Peyer's patch (tissue), 4 donors: ENCODE measurements at regions not wholly inside any gene's neighbourhood (a gene's known extent, or its start where the extent isn't known, plus 50 kb on each side); places are given as distances from the start of the nearest gene placed in this dataset.

ENCODE experiments used
- DNase-seq, 3 donors: peaks; one replicate each; pipeline ENCODE4 v3.0.0-alpha.2; 2017 to 2019
- H3K27ac ChIP-seq, 4 donors: fragments of 200-600 bp; sonication (generic); one replicate each; pipeline ENCODE4 v1.5.1; 2016 to 2019
- H3K27me3 ChIP-seq, 2 donors: fragments of 200-600 bp; sonication (generic); one replicate each; pipeline ENCODE4 v1.5.1; 2019
- H3K36me3 ChIP-seq, 3 donors: fragments of 200-600 bp; sonication (generic); one replicate each; pipeline ENCODE4 v1.5.1; 2016 to 2019
- H3K4me1 ChIP-seq, 4 donors: fragments of 200-600 bp; sonication (generic); one replicate each; pipeline ENCODE4 v1.5.1; 2016 to 2019
- H3K4me3 ChIP-seq, 4 donors: fragments of 200-600 bp; sonication (generic); 1 replicate in 3 of 4; 2 replicates in 1 of 4; pipeline ENCODE4 v1.5.1; 2016 to 2019; ENCODE audit warnings: mild to moderate bottlenecking in 1 of 4
- H3K9me3 ChIP-seq, 4 donors: fragments of 200-600 bp; sonication (generic); one replicate each; pipeline ENCODE4 v1.5.1; 2016 to 2019; ENCODE audit warnings: mild to moderate bottlenecking in 1 of 4
- POLR2A ChIP-seq, 2 donors: fragments of 450-650 bp; IDR thresholded peaks; one replicate each; pipeline ENCODE4 v1.5.1; 2017; ENCODE audit warnings: antibody characterized with exemption in 2 of 2, mild to moderate bottlenecking in 2 of 2, moderate library complexity in 2 of 2
- TF ChIP-seq, protein P1 (sequence below), 6 experiments: fragments of 450-650 bp in 4 of 6; fragments of 200-600 bp in 2 of 6; sonication (generic) in 1 of 6; IDR thresholded peaks; one replicate each; pipeline ENCODE4 v1.5.1; 2017 to 2019; ENCODE audit warnings: antibody characterized with exemption in 6 of 6, mild to moderate bottlenecking in 3 of 6, moderate library complexity in 1 of 6

GRCh38 chr19:30314056-30314804, 58.0 kb upstream of the ZNF536 start:
- Histone ChIP-seq H3K36me3 (no peaks in the 10 kb centered on the region), H3K27ac (no peak overlapping the region), H3K4me3 (no peak overlapping the region), H3K9me3 (no peaks in the 10 kb centered on the region), H3K27me3 (no peaks in the 10 kb centered on the region), H3K4me1 (no peaks in the 10 kb centered on the region)
- peak in 1 of 3 donors; percentile 42 for DNase-seq
- TF ChIP-seq, protein P1, sequence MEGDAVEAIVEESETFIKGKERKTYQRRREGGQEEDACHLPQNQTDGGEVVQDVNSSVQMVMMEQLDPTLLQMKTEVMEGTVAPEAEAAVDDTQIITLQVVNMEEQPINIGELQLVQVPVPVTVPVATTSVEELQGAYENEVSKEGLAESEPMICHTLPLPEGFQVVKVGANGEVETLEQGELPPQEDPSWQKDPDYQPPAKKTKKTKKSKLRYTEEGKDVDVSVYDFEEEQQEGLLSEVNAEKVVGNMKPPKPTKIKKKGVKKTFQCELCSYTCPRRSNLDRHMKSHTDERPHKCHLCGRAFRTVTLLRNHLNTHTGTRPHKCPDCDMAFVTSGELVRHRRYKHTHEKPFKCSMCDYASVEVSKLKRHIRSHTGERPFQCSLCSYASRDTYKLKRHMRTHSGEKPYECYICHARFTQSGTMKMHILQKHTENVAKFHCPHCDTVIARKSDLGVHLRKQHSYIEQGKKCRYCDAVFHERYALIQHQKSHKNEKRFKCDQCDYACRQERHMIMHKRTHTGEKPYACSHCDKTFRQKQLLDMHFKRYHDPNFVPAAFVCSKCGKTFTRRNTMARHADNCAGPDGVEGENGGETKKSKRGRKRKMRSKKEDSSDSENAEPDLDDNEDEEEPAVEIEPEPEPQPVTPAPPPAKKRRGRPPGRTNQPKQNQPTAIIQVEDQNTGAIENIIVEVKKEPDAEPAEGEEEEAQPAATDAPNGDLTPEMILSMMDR (IDR thresholded peaks at IDR 0.05) = no peak
- TF ChIP-seq POLR2A (IDR thresholded peaks at IDR 0.05) = no peak

DNA sequence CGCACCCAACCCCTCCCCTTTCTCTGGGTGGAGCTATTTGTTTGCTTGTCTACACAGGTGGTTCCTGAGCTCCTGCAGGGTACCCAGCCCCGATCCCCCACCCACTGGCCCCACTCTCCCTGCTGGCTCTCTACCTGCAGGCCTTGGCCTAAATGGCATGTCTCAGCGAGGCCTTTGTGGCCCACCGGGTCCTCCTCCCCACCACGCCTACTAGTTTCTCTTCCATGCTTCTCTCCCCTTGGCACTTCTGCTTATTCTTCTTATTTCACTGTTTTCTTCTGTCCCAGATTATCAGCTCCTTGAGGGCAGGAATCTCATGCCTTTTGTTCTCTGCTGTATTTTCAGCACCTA, 57.4 kb upstream of the ZNF536 start:
- TF ChIP-seq, protein P1 (IDR thresholded peaks at IDR 0.05) = no peak
- TF ChIP-seq POLR2A (IDR thresholded peaks at IDR 0.05) = no peak
- Histone ChIP-seq H3K4me3 (no peak overlapping the region), H3K9me3 (no peaks in the 10 kb centered on the region), H3K27me3 (no peaks in the 10 kb centered on the region), H3K4me1 (no peaks in the 10 kb centered on the region), H3K36me3 (no peaks in the 10 kb centered on the region), H3K27ac (no peak overlapping the region)
- no peak for DNase-seq

GRCh38 chr19:30315159-30315558, 57.0 kb upstream of the ZNF536 start:
- Histone ChIP-seq H3K9me3 (no peaks in the 10 kb centered on the region), H3K4me1 (no peaks in the 10 kb centered on the region), H3K4me3 (no peak overlapping the region), H3K36me3 (no peaks in the 10 kb centered on the region), H3K27me3 (no peaks in the 10 kb centered on the region), H3K27ac (no peak overlapping the region)
- TF ChIP-seq, protein P1 (IDR thresholded peaks at IDR 0.05) = no peak
- TF ChIP-seq POLR2A (IDR thresholded peaks at IDR 0.05) = no peak
- DNase-seq = no peak

GRCh38 chr19:30316000-30316491, 56.1 kb upstream of the ZNF536 start:
- DNase-seq = no peak
- Histone ChIP-seq H3K27ac (no peak overlapping the region), H3K36me3 (no peaks in the 10 kb centered on the region), H3K9me3 (no peaks in the 10 kb centered on the region), H3K27me3 (no peaks in the 10 kb centered on the region), H3K4me3 (no peak overlapping the region), H3K4me1 (no peaks in the 10 kb centered on the region)
- TF ChIP-seq, protein P1 (IDR thresholded peaks at IDR 0.05) = no peak
- TF ChIP-seq POLR2A (IDR thresholded peaks at IDR 0.05) = no peak

DNA sequence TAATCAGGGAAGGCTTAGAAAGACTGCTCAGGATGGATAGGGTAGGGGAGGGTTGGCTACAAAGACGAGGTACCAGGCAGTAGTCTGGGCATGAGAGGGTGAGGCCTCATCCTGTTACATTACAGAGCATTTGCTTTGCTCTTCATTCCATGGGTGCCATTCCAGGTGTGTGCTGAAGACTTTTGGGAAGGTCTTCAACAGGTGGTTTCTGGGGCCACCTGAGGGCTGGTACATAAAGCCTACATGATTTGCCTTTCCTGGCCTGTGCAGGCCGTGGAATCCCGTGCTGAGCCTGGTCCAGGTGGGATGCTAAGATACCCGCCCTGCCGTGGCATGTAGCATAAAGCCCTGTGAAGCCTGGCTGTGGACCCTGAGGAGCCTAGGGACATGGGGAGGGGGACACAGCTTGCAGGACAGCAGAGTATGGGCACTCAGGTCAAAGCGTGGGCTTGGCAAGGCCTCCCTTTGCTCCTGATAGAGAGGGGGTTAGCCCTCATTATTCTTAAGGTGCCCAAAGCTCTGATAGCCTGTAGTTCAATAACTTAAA, 55.6 kb upstream of the ZNF536 start:
- TF ChIP-seq, protein P1 (IDR thresholded peaks at IDR 0.05) = no peak
- no peak for TF ChIP-seq POLR2A (IDR thresholded peaks at IDR 0.05)
- no peaks in the 10 kb centered on the region for H3K36me3 ChIP-seq
- no peaks in the 10 kb centered on the region for H3K4me1 ChIP-seq
- no peaks in the 10 kb centered on the region for H3K9me3 ChIP-seq
- H3K27me3 ChIP-seq = no peaks in the 10 kb centered on the region
- no peak for DNase-seq
- no peak overlapping the region for H3K27ac ChIP-seq
- no peak overlapping the region for H3K4me3 ChIP-seq
